ENCODE measurements at regions not wholly inside any gene's neighbourhood (a gene's known extent, or its start where the extent isn't known, plus 50 kb on each side); places are given as distances from the start of the nearest gene placed in this dataset.

DNA sequence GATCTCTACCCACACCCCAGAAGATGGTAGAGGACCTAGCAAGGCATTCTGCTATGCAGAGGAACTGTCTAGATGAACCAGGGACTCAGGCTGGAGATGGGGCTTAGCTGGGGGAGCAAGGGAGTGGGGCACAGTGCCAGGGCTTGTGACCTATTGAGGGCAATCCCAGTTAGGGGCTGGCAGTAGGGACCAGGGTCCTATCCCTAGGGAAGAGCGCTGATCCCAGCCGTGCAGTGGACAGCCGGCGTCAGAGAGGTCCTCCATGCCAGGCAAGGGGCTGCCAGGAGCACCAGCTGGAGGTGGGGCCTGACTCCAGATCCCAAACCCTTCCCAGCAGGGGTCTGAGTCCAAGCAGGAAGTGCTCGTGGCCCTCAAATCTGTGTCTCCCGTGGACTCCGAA, 52.7 kb upstream of the NEURL1B start:
- Mint-ChIP-seq H3K4me1 (no peaks in the 10 kb centered on the region), H3K36me3 (no peaks in the 10 kb centered on the region), H3K9me3 (peaks cover 0 to 2% (median 0%) of the 10 kb centered on the region in 11 donors), H3K27me3 (peaks cover under 1 to 22% (median 5%) of the 10 kb centered on the region in 5 donors), H3K4me3 (no peak overlapping the region), H3K27ac (no peak overlapping the region)
- Histone ChIP-seq H3K36me3 (ENCODE audit: control insufficient read depth in 2 of 3, insufficient read depth in 3 of 3, low read length in 3 of 3) (no peaks in the 10 kb centered on the region), H3K9me3 (ENCODE audit: control insufficient read depth in 2 of 3, low read length in 3 of 3) (no peaks in the 10 kb centered on the region), H3K4me3 (ENCODE audit: low read length) (no peak overlapping the region), H3K4me1 (ENCODE audit: control insufficient read depth in 2 of 2, insufficient read depth in 2 of 2, low read length in 2 of 2) (no peaks in the 10 kb centered on the region), H3K27ac (ENCODE audit: low read depth, low read length) (no peak overlapping the region), H3K27me3 (ENCODE audit: control insufficient read depth in 2 of 2, insufficient read depth in 2 of 2, low read length in 2 of 2) (no peaks in the 10 kb centered on the region)
- CTCF ChIA-PET, result no interaction called here
- no peak for DNase-seq
- intact Hi-C loops (cut with micrococcal nuclease), result no loop called here
- no peak for ATAC-seq
- POLR2A ChIA-PET, result no interaction called here

GRCh38 chr5:172587061-172587405, 54.0 kb upstream of the NEURL1B start:
- Histone ChIP-seq H3K4me1 (ENCODE audit: control insufficient read depth in 2 of 2, insufficient read depth in 2 of 2, low read length in 2 of 2) (no peaks in the 10 kb centered on the region), H3K36me3 (ENCODE audit: control insufficient read depth in 2 of 3, insufficient read depth in 3 of 3, low read length in 3 of 3) (no peaks in the 10 kb centered on the region), H3K4me3 (ENCODE audit: low read length) (no peak overlapping the region), H3K9me3 (ENCODE audit: control insufficient read depth in 2 of 3, low read length in 3 of 3) (no peaks in the 10 kb centered on the region), H3K27ac (ENCODE audit: low read depth, low read length) (no peak overlapping the region), H3K27me3 (ENCODE audit: control insufficient read depth in 2 of 2, insufficient read depth in 2 of 2, low read length in 2 of 2) (no peaks in the 10 kb centered on the region)
- intact Hi-C loops (cut with micrococcal nuclease), result no loop called here
- DNase-seq (no peak), ATAC-seq (no peak)
- ChIA-PET CTCF (no interaction called here), POLR2A (no interaction called here)
- Mint-ChIP-seq H3K27ac (no peak overlapping the region), H3K4me3 (no peak overlapping the region), H3K9me3 (peaks cover 0 to 2% (median 0%) of the 10 kb centered on the region in 11 donors), H3K4me1 (no peaks in the 10 kb centered on the region), H3K27me3 (peaks cover 0 to 34% (median 16%) of the 10 kb centered on the region in 5 donors), H3K36me3 (no peaks in the 10 kb centered on the region)

- Histone ChIP-seq H3K27me3 (ENCODE audit: control insufficient read depth in 2 of 2, insufficient read depth in 2 of 2, low read length in 2 of 2) (no peaks in the 10 kb centered on the region), H3K4me1 (ENCODE audit: control insufficient read depth in 2 of 2, insufficient read depth in 2 of 2, low read length in 2 of 2) (no peaks in the 10 kb centered on the region), H3K36me3 (ENCODE audit: control insufficient read depth in 2 of 3, insufficient read depth in 3 of 3, low read length in 3 of 3) (no peaks in the 10 kb centered on the region), H3K9me3 (ENCODE audit: control insufficient read depth in 2 of 3, low read length in 3 of 3) (no peaks in the 10 kb centered on the region), H3K4me3 (ENCODE audit: low read length) (no peak overlapping the region), H3K27ac (ENCODE audit: low read depth, low read length) (no peak overlapping the region)
- POLR2A ChIA-PET, result no interaction called here
- no peak overlapping the region for H3K27ac Mint-ChIP-seq
- DNase-seq (no peak), ATAC-seq (no peak)
- peaks cover 0 to 2% (median 0%) of the 10 kb centered on the region in 11 donors for H3K9me3 Mint-ChIP-seq
- no peaks in the 10 kb centered on the region for H3K4me1 Mint-ChIP-seq
- peaks cover 0 to 35% (median 18%) of the 10 kb centered on the region in 5 donors for H3K27me3 Mint-ChIP-seq
- H3K4me3 Mint-ChIP-seq, result no peak overlapping the region
- H3K36me3 Mint-ChIP-seq, result no peaks in the 10 kb centered on the region
- intact Hi-C loops (cut with micrococcal nuclease), result no loop called here
- CTCF ChIA-PET, result no interaction called here
Measured at GRCh38 chr5:172586125-172587060, 54.7 kb upstream of the NEURL1B start.

- no peak overlapping the region for H3K27ac Mint-ChIP-seq
- intact Hi-C loops (cut with micrococcal nuclease), result no loop called here
Measured at GRCh38 chr5:172585114-172585513, 55.9 kb upstream of the NEURL1B start.

DNA sequence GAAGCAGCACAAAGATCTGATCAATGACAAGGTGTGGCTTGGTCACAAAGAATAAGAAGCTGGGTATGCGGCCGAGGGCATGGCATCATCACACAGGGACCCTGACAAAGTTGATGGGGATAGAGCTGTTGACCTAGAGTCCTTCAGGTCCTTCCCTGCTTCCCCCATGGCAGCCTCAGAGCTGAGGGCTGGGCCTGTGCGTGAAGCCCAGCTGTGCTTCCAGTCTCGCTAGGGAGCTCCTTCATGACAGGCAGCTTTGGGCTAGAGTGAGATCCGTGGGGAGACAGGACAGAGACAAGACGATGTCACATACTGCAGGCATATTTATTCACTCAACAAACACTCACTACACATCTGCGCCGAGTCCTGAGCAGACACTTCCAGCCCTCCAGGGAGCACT, 56.4 kb upstream of the NEURL1B start:
- no peaks in the 10 kb centered on the region for H3K27me3 ChIP-seq (ENCODE audit: control insufficient read depth in 2 of 2, insufficient read depth in 2 of 2, low read length in 2 of 2)
- H3K36me3 ChIP-seq (ENCODE audit: control insufficient read depth in 2 of 3, insufficient read depth in 3 of 3, low read length in 3 of 3), result no peaks in the 10 kb centered on the region
- H3K4me3 Mint-ChIP-seq, result no peak overlapping the region
- intact Hi-C loops (cut with micrococcal nuclease), result no loop called here
- CTCF ChIA-PET, result no interaction called here
- peaks cover 0 to 51% (median 18%) of the 10 kb centered on the region in 5 donors for H3K27me3 Mint-ChIP-seq
- no peaks in the 10 kb centered on the region for H3K4me1 ChIP-seq (ENCODE audit: control insufficient read depth in 2 of 2, insufficient read depth in 2 of 2, low read length in 2 of 2)
- no peak overlapping the region for H3K4me3 ChIP-seq (ENCODE audit: low read length)
- ATAC-seq, result no peak
- POLR2A ChIA-PET, result no interaction called here
- peaks cover 0 to 4% (median 0%) of the 10 kb centered on the region in 11 donors for H3K9me3 Mint-ChIP-seq
- peaks cover 0 to 6% (median 0%) of the 10 kb centered on the region in 7 donors for H3K4me1 Mint-ChIP-seq
- DNase-seq, result no peak
- no peaks in the 10 kb centered on the region for H3K9me3 ChIP-seq (ENCODE audit: control insufficient read depth in 2 of 3, low read length in 3 of 3)
- no peak overlapping the region for H3K27ac Mint-ChIP-seq
- no peaks in the 10 kb centered on the region for H3K36me3 Mint-ChIP-seq
- no peak overlapping the region for H3K27ac ChIP-seq (ENCODE audit: low read depth, low read length)

More at GRCh38 chr5:172585114-172585513, 55.9 kb upstream of the NEURL1B start:
- DNase-seq (no peak), ATAC-seq (no peak)
- Mint-ChIP-seq H3K9me3 (peaks cover 0 to 2% (median 0%) of the 10 kb centered on the region in 11 donors), H3K4me1 (peaks cover 0 to 2% (median 0%) of the 10 kb centered on the region in 7 donors), H3K4me3 (no peak overlapping the region), H3K27me3 (peaks cover 0 to 47% (median 18%) of the 10 kb centered on the region in 5 donors), H3K36me3 (no peaks in the 10 kb centered on the region)
- no peaks in the 10 kb centered on the region for H3K27me3 ChIP-seq (ENCODE audit: control insufficient read depth in 2 of 2, insufficient read depth in 2 of 2, low read length in 2 of 2)
- no peaks in the 10 kb centered on the region for H3K36me3 ChIP-seq (ENCODE audit: control insufficient read depth in 2 of 3, insufficient read depth in 3 of 3, low read length in 3 of 3)
- ChIA-PET CTCF (no interaction called here), POLR2A (no interaction called here)
- no peak overlapping the region for H3K27ac ChIP-seq (ENCODE audit: low read depth, low read length)
- no peaks in the 10 kb centered on the region for H3K9me3 ChIP-seq (ENCODE audit: control insufficient read depth in 2 of 3, low read length in 3 of 3)
- H3K4me1 ChIP-seq (ENCODE audit: control insufficient read depth in 2 of 2, insufficient read depth in 2 of 2, low read length in 2 of 2), result no peaks in the 10 kb centered on the region
- no peak overlapping the region for H3K4me3 ChIP-seq (ENCODE audit: low read length)

DNA sequence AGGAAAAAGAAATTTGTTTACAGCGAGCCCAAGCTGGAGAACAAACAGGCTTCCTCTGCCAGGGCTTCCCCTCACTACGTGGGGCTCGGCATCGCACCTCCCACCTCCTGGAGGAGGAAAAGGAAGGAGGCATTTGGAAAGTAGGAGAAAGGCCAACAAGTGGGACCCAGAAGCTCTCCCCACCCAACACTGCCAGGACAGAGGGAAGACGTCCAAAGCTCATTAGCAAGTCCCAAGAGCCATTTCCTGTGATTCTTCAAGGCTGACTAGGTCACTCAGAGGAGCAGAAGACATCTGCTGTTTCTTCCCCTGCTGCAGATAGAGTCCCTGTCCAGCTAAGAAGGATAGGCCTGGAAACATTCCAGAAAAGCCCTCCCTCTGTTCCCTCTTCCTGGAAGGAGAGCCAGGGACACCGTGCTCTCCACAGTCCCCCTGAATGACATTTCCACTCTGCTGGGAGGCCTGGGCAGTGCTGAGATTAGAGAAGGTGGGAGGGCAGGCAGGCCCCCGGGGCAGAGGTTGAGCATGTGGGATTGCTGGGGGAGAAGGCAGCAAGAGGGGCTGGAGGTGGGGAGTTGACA, 57.0 kb upstream of the NEURL1B start:
- intact Hi-C loops (cut with micrococcal nuclease), result no loop called here
- DNase-seq (no peak), ATAC-seq (no peak)
- H3K27me3 ChIP-seq (ENCODE audit: control insufficient read depth in 2 of 2, insufficient read depth in 2 of 2, low read length in 2 of 2), result no peaks in the 10 kb centered on the region
- no peaks in the 10 kb centered on the region for H3K4me1 ChIP-seq (ENCODE audit: control insufficient read depth in 2 of 2, insufficient read depth in 2 of 2, low read length in 2 of 2)
- Mint-ChIP-seq H3K9me3 (peaks cover 0 to 4% (median 0%) of the 10 kb centered on the region in 11 donors), H3K27ac (no peak overlapping the region), H3K4me1 (peaks cover 0 to 6% (median 0%) of the 10 kb centered on the region in 7 donors), H3K27me3 (peaks cover 0 to 50% (median 18%) of the 10 kb centered on the region in 5 donors), H3K36me3 (no peaks in the 10 kb centered on the region), H3K4me3 (no peak overlapping the region)
- POLR2A ChIA-PET, result no interaction called here
- no peaks in the 10 kb centered on the region for H3K9me3 ChIP-seq (ENCODE audit: control insufficient read depth in 2 of 3, low read length in 3 of 3)
- no peaks in the 10 kb centered on the region for H3K36me3 ChIP-seq (ENCODE audit: control insufficient read depth in 2 of 3, insufficient read depth in 3 of 3, low read length in 3 of 3)
- no peak overlapping the region for H3K27ac ChIP-seq (ENCODE audit: low read depth, low read length)
- H3K4me3 ChIP-seq (ENCODE audit: low read length), result no peak overlapping the region
- CTCF ChIA-PET, result no interaction called here

DNA sequence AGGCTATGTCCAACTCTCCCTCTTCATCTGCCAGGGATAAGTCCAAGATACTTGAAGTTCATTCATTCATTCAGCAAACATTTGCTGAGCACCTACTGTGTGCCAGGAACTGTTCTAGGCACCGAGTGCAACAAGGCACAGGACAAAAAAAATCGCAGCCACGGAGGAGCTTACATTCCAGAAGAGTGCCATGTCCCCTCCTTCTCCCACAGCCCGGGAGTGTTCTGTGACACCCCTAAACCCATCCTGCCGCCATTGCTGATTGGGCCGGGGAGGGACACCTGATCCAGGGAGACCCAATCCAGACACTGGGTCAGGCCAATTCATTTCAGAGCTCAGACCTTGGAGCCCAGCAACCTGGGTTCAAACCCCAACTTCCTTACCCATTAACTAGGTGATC, 58.1 kb upstream of the NEURL1B start:
- ATAC-seq (no peak), DNase-seq (no peak)
- Mint-ChIP-seq H3K9me3 (peaks cover 0 to 4% (median 0%) of the 10 kb centered on the region in 11 donors), H3K36me3 (no peaks in the 10 kb centered on the region), H3K27me3 (peaks cover 0 to 55% (median 18%) of the 10 kb centered on the region in 5 donors), H3K4me1 (peaks cover 0 to 6% (median 0%) of the 10 kb centered on the region in 7 donors), H3K27ac (no peak overlapping the region), H3K4me3 (no peak overlapping the region)
- H3K27me3 ChIP-seq (ENCODE audit: control insufficient read depth in 2 of 2, insufficient read depth in 2 of 2, low read length in 2 of 2), result no peaks in the 10 kb centered on the region
- H3K36me3 ChIP-seq (ENCODE audit: control insufficient read depth in 2 of 3, insufficient read depth in 3 of 3, low read length in 3 of 3), result no peaks in the 10 kb centered on the region
- no peaks in the 10 kb centered on the region for H3K9me3 ChIP-seq (ENCODE audit: control insufficient read depth in 2 of 3, low read length in 3 of 3)
- ChIA-PET POLR2A (no interaction called here), CTCF (no interaction called here)
- no peak overlapping the region for H3K4me3 ChIP-seq (ENCODE audit: low read length)
- intact Hi-C loops (cut with micrococcal nuclease), result no loop called here
- no peak overlapping the region for H3K27ac ChIP-seq (ENCODE audit: low read depth, low read length)
- no peaks in the 10 kb centered on the region for H3K4me1 ChIP-seq (ENCODE audit: control insufficient read depth in 2 of 2, insufficient read depth in 2 of 2, low read length in 2 of 2)

All from naive thymus-derived CD4-positive, alpha-beta T cell (primary cell).